GM19372 (cell line): ENCODE measurements at regions not wholly inside any gene's neighbourhood (a gene's known extent, or its start where the extent isn't known, plus 50 kb on each side); places are given as distances from the start of the nearest gene placed in this dataset.
"Not testable (repeated sequence)": the region's sequence is repeated elsewhere in the genome, so short reads cannot be mapped to it uniquely, and the experiment has no call there.

ENCODE experiments used
- ATAC-seq: cut with Tn5 transposase; IDR thresholded peaks from one replicate; pipeline ENCODE4 v1.9.1; 2021; ENCODE audit warnings: mild to moderate bottlenecking, low read depth, moderate library complexity; ENCODE audit not compliant: unreplicated experiment

- no peak for ATAC-seq
These were observed 133.1 kb upstream of the IL15 start for GRCh38 chr4:141503260-141503659.

GRCh38 chr4:141511055-141511454 lies 125.3 kb upstream of the IL15 start:
- no peak for ATAC-seq

GRCh38 chr4:141513866-141514265 lies 122.5 kb upstream of the IL15 start:
- no peak for ATAC-seq

GRCh38 chr4:141518222-141518621 lies 118.2 kb upstream of the IL15 start:
- no peak for ATAC-seq

- no peak for ATAC-seq
These were observed 112.3 kb upstream of the IL15 start for GRCh38 chr4:141524116-141524515.

DNA sequence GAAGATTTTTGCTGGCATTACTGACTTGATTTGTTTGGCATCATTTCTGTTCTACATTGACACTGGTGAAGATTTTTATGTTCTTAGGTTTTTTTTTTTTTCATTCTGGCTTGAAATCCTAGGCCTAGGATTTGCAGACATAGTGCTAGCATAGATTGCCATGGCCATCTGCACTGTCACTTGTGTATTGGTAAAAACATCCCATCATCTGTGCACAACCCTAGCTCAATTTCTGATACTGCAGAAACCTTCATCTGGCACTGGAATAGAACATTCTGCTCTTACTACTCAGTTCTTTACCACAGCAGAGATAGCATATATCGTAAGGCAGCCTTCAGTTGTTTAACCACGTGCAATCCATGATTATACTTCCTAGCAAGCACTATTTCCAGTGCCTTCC lies 111.5 kb upstream of the IL15 start:
- ATAC-seq = no peak

DNA sequence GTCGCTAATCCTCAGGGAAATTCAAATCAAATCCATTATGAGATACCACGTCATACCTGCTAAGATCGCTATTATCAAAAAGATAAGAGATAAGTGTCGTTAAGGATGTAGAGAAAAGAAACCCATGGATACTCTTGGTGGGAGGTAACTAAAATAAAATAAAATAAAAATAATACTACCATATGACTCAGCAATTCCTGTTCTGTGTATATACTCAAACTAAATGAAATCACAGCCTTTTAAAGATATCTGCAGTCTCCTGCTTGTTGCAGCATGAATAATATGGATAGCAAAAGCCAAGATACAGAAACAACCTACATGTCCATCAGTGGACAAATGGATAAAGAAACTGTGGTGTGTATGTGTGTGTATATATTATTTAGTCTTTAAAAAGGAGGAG lies 105.8 kb upstream of the IL15 start:
- no peak for ATAC-seq

- no peak for ATAC-seq
These were observed 101.4 kb upstream of the IL15 start for GRCh38 chr4:141534985-141535384.

GRCh38 chr4:141538001-141538400 lies 98.4 kb upstream of the IL15 start:
- ATAC-seq = no peak

- no peak for ATAC-seq
These were observed 95.7 kb upstream of the IL15 start for GRCh38 chr4:141540643-141541042.

DNA sequence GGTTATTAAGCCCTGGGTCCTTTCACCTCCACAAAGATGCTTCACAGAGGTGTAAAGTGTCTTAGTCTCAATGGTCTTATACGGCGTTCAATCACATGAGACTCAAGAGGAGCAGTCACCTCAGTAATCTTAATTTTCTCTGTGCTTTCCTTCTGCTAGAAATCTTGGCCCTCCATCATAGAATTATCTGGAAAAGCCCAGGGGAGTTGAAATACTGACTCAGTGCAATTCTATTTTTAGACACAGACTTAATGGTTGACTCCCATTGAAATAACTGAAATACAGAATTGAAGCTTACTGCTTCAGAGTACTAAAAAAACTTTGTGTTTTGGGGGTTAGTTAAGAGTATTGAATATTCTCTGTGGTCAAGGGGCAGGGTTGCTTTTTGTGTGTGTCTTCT lies 94.5 kb upstream of the IL15 start:
- no peak for ATAC-seq

- no peak for ATAC-seq
These were observed 93.2 kb upstream of the IL15 start for GRCh38 chr4:141543176-141543575.

DNA sequence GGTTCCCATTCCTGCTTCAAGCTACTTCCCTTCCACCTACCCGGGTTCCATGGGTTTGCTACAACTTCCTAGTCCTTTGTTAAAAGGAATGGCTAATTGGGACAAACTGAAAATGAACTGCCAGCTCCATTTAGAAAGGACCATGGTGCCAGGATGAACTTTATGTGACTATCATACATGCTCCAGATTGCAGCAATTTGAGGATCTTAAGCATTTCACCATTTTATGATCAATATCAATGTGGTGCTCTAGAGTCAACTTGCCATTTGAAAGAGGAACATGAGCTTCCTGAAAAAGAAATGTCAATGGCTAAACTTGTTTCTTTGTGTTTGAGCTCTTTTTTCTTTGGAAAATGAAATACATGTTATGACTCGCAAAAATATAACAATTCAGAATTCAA lies 92.7 kb upstream of the IL15 start:
- ATAC-seq = no peak

GRCh38 chr4:141548791-141549190 lies 87.6 kb upstream of the IL15 start:
- ATAC-seq = no peak

DNA sequence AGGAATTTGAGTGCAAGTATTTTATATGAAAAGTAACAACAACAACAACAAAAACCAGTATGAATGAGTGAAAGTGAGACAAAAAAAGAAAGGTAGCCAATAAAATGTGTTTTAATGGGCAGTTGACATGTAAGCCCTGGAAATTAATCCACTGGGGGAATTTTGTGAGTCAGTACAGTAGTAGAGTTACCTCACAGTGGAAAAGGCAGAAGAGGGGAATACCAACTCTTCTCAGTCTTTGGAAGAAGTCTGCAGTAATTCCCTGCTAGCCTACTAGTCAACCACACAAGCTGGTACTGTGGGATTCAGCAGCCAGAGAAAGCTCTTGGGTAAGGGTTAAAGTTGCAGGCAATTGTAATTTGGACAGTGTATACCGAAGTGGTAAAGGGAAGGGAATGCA lies 76.3 kb upstream of the IL15 start:
- no peak for ATAC-seq

- ATAC-seq = no peak
These were observed 73.7 kb upstream of the IL15 start for GRCh38 chr4:141562649-141563048.

- ATAC-seq = no peak
These were observed 72.7 kb upstream of the IL15 start for GRCh38 chr4:141563723-141564122.

- not testable (repeated sequence) for ATAC-seq
These were observed 71.4 kb upstream of the IL15 start for GRCh38 chr4:141564961-141565360.

- no peak for ATAC-seq
These were observed 70.8 kb upstream of the IL15 start for GRCh38 chr4:141565379-141566089.

DNA sequence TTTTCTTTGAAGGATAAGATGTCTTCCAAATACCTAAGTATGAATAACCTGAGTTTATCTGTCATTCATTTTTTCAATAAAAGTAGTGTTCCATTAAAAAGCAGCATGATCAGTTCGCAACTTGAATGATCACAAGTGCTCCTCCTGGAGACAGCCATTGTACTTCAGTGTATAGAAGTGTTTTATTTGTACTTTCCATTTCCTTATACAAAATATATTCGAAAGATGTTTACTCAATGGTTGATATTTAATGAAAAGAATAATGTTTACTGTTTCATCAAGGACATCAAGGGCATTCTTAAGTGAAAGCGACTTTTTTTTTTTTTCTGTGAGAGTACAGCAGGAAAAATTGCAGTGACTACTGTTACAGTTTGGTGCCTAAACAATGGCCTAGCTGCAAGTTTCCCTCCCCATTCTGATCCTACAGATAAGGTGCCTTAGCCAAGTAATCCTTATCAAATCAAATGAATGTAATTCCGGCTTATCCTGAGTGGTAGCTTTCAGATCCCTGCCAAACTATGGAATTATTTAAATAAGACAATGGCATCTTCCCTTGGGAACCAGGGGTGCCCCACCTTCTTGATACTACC lies 69.0 kb upstream of the IL15 start:
- ATAC-seq = no peak

GRCh38 chr4:141569141-141569540 lies 67.2 kb upstream of the IL15 start:
- ATAC-seq = no peak

GRCh38 chr4:141570290-141570689 lies 66.1 kb upstream of the IL15 start:
- ATAC-seq = no peak

GRCh38 chr4:141571362-141571761 lies 65.0 kb upstream of the IL15 start:
- no peak for ATAC-seq
